ENCODE measurements at regions not wholly inside any gene's neighbourhood (a gene's known extent, or its start where the extent isn't known, plus 50 kb on each side); places are given as distances from the start of the nearest gene placed in this dataset.

DNA sequence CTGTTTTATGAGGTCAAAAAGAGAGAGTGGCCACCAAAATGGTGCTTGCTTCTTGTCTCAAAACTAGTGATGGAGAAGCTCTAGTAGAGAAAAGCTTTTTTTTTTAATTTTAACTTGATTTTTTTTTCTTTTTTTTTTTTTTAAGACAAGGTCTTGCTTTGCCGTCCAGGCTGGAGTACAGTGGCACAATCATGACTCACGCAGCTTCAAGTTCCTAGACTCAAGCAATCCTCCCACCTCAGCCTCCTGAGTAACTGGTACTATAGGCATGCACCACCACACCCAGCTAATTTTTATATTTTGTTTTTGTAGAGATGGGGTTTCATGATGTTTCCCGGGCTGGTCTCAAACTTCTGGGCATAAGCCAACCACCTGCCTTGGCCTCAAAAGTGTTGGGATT lies 279.0 kb downstream of the TBC1D4 start:
- Histone ChIP-seq H3K9me3 (ENCODE audit: control insufficient read depth, insufficient read depth, low read depth, low read length) (no peaks in the 10 kb centered on the region), H3K4me2 (ENCODE audit: extremely low read depth, insufficient read depth, low read length) (no peak overlapping the region)
- no peak for DNase-seq (ENCODE audit: low read depth in 2 of 2)

DNA sequence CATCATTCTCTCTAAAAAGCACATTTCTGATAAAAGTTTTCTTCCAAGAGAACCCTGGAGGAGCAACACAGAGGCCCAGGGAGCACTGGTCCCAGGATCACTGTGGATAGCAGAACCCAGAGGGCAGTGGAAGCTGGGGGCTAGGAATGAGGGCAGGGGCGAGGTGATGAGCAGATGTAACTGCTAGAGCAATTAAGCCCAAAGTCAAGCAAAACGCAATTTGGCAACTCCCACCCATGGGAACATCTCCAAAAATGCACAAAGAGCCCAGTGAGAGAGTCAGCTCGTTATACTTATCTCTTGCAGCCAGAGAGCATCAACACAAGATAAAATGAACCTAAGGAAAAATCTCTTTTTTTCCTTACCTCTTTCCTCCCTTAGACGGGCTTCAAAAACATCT lies 284.2 kb downstream of the TBC1D4 start:
- H3K9ac ChIP-seq (ENCODE audit: insufficient read depth, low read length), result no peak overlapping the region
- no peaks in the 10 kb centered on the region for H4K20me1 ChIP-seq (ENCODE audit: control insufficient read depth, extremely low read depth, insufficient read depth, low read length)
- H2AFZ ChIP-seq (ENCODE audit: low read length), result no peak overlapping the region
- H3K4me3 ChIP-seq (replicated peaks in 1 of 4; ENCODE audit: control extremely low read depth in 1 of 4, insufficient read depth in 1 of 4, low read depth in 3 of 4, low read length in 4 of 4), result no peak overlapping the region
- TF ChIP-seq EZH2 (IDR thresholded peaks at IDR 0.05; ENCODE audit: low read length, missing control alignments), result no peak
- TF ChIP-seq, protein P1, sequence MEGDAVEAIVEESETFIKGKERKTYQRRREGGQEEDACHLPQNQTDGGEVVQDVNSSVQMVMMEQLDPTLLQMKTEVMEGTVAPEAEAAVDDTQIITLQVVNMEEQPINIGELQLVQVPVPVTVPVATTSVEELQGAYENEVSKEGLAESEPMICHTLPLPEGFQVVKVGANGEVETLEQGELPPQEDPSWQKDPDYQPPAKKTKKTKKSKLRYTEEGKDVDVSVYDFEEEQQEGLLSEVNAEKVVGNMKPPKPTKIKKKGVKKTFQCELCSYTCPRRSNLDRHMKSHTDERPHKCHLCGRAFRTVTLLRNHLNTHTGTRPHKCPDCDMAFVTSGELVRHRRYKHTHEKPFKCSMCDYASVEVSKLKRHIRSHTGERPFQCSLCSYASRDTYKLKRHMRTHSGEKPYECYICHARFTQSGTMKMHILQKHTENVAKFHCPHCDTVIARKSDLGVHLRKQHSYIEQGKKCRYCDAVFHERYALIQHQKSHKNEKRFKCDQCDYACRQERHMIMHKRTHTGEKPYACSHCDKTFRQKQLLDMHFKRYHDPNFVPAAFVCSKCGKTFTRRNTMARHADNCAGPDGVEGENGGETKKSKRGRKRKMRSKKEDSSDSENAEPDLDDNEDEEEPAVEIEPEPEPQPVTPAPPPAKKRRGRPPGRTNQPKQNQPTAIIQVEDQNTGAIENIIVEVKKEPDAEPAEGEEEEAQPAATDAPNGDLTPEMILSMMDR (conservative IDR thresholded peaks at IDR 0.05 in 1 of 2, IDR thresholded peaks at IDR 0.05 in 1 of 2; ENCODE audit: low read depth in 1 of 2, low read length in 2 of 2), result no peak
- no peaks in the 10 kb centered on the region for H3K4me1 ChIP-seq (ENCODE audit: control insufficient read depth, extremely low read depth, insufficient read depth, low read length)
- H3K27me3 ChIP-seq (ENCODE audit: control insufficient read depth, insufficient read depth, low read length), result no peaks in the 10 kb centered on the region
- no peaks in the 10 kb centered on the region for H3K36me3 ChIP-seq (ENCODE audit: control insufficient read depth, insufficient read depth, low read length)
- H3K9me3 ChIP-seq (ENCODE audit: control insufficient read depth, insufficient read depth, low read depth, low read length), result no peaks in the 10 kb centered on the region
- H3K27ac ChIP-seq (ENCODE audit: insufficient read depth, low read length), result no peak overlapping the region
- H3K4me2 ChIP-seq (ENCODE audit: extremely low read depth, insufficient read depth, low read length), result no peak overlapping the region
- no peaks in the 10 kb centered on the region for H3K79me2 ChIP-seq (ENCODE audit: control insufficient read depth, insufficient read depth, low read length)
- DNase-seq (ENCODE audit: low read depth in 2 of 2), result no peak

More for the DNA sequence above, 279.0 kb downstream of the TBC1D4 start:
- Histone ChIP-seq H2AFZ (ENCODE audit: low read length) (no peak overlapping the region), H3K27ac (ENCODE audit: insufficient read depth, low read length) (no peak overlapping the region), H3K4me3 (replicated peaks in 1 of 4; ENCODE audit: control extremely low read depth in 1 of 4, insufficient read depth in 1 of 4, low read depth in 3 of 4, low read length in 4 of 4) (no peak overlapping the region), H3K27me3 (ENCODE audit: control insufficient read depth, insufficient read depth, low read length) (no peaks in the 10 kb centered on the region), H3K9ac (ENCODE audit: insufficient read depth, low read length) (no peak overlapping the region), H3K36me3 (ENCODE audit: control insufficient read depth, insufficient read depth, low read length) (no peaks in the 10 kb centered on the region), H3K4me1 (ENCODE audit: control insufficient read depth, extremely low read depth, insufficient read depth, low read length) (no peaks in the 10 kb centered on the region), H3K79me2 (ENCODE audit: control insufficient read depth, insufficient read depth, low read length) (no peaks in the 10 kb centered on the region), H4K20me1 (ENCODE audit: control insufficient read depth, extremely low read depth, insufficient read depth, low read length) (no peaks in the 10 kb centered on the region)
- no peak for TF ChIP-seq EZH2 (IDR thresholded peaks at IDR 0.05; ENCODE audit: low read length, missing control alignments)
- TF ChIP-seq, protein P1 (conservative IDR thresholded peaks at IDR 0.05 in 1 of 2, IDR thresholded peaks at IDR 0.05 in 1 of 2; ENCODE audit: low read depth in 1 of 2, low read length in 2 of 2), result no peak

DNA sequence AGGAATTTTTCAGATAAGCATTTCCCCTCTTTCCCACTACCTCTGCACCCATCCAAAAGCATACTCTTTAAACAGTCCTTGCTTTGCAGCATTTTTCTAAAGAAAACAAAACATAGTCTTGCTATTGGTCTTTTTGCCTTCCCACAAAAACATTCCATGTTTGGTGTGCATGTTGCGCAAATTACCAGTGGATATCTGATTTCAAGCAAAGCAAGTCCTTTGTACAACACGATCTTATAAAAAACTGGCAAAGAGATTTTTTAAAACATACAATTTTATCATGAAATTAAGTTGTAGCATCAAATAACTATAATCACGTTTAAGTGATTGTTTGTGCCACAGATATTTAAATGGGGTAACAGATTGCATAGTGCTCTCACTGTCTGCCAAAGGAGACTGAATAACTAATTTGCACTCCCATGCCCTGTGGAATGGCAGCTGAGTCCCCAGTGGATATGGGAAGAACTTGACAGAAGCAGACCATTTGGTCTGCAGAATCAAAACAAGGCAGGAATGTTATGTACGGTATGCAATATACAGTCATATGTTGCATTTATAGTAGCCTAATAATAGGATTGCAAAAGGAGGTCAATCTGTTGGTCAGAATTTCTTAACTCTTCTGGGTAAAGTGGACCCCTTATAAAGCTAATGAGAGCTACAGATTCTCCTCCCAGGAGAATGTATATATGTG lies 285.7 kb downstream of the TBC1D4 start:
- H3K36me3 ChIP-seq (ENCODE audit: control insufficient read depth, insufficient read depth, low read length), result no peaks in the 10 kb centered on the region
- no peak overlapping the region for H3K9ac ChIP-seq (ENCODE audit: insufficient read depth, low read length)
- no peak overlapping the region for H3K4me3 ChIP-seq (replicated peaks in 1 of 4; ENCODE audit: control extremely low read depth in 1 of 4, insufficient read depth in 1 of 4, low read depth in 3 of 4, low read length in 4 of 4)
- no peaks in the 10 kb centered on the region for H3K4me1 ChIP-seq (ENCODE audit: control insufficient read depth, extremely low read depth, insufficient read depth, low read length)
- H2AFZ ChIP-seq (ENCODE audit: low read length), result no peak overlapping the region
- no peaks in the 10 kb centered on the region for H4K20me1 ChIP-seq (ENCODE audit: control insufficient read depth, extremely low read depth, insufficient read depth, low read length)
- H3K9me3 ChIP-seq (ENCODE audit: control insufficient read depth, insufficient read depth, low read depth, low read length), result no peaks in the 10 kb centered on the region
- DNase-seq (ENCODE audit: low read depth in 2 of 2), result peak; percentile 36 to 88
- no peak for TF ChIP-seq EZH2 (IDR thresholded peaks at IDR 0.05; ENCODE audit: low read length, missing control alignments)
- TF ChIP-seq, protein P1 (conservative IDR thresholded peaks at IDR 0.05 in 1 of 2, IDR thresholded peaks at IDR 0.05 in 1 of 2; ENCODE audit: low read depth in 1 of 2, low read length in 2 of 2), result peak in 1 of 2 donors; percentile 8
- H3K79me2 ChIP-seq (ENCODE audit: control insufficient read depth, insufficient read depth, low read length), result no peaks in the 10 kb centered on the region
- H3K4me2 ChIP-seq (ENCODE audit: extremely low read depth, insufficient read depth, low read length), result peak overlapping the region; percentile 49
- no peak overlapping the region for H3K27ac ChIP-seq (ENCODE audit: insufficient read depth, low read length)
- H3K27me3 ChIP-seq (ENCODE audit: control insufficient read depth, insufficient read depth, low read length), result no peaks in the 10 kb centered on the region

All from fibroblast of lung (primary cell).